H9 (cell line): ENCODE measurements at regions not wholly inside any gene's neighbourhood (a gene's known extent, or its start where the extent isn't known, plus 50 kb on each side); places are given as distances from the start of the nearest gene placed in this dataset.

ENCODE experiments used
- DNase-seq: peaks from one replicate; pipeline ENCODE4 v3.0.0-alpha.2; 2017
- H2AFZ ChIP-seq: one replicate; pipeline ENCODE4 v1.6.1; 2013; ENCODE audit warnings: mild to moderate bottlenecking, low read length, control low read depth, moderate library complexity
- H2AK5ac ChIP-seq: 2 replicates; pipeline ENCODE4 v1.6.1; 2013; ENCODE audit warnings: low read length, control low read depth, mixed read lengths; ENCODE audit not compliant: insufficient read length
- H2BK120ac ChIP-seq: one replicate; pipeline ENCODE4 v1.6.1; 2013; ENCODE audit warnings: low read depth, mild to moderate bottlenecking, low read length, control low read depth, inconsistent platforms; ENCODE audit not compliant: poor library complexity, severe bottlenecking
- H2BK12ac ChIP-seq: 2 replicates; pipeline ENCODE4 v1.6.1; 2013; ENCODE audit warnings: low read length, control low read depth, mixed read lengths, low read depth; ENCODE audit not compliant: insufficient read length
- H2BK15ac ChIP-seq: 2 replicates; pipeline ENCODE4 v1.6.1; 2013; ENCODE audit warnings: low read depth, low read length, control low read depth
- H2BK20ac ChIP-seq: one replicate; pipeline ENCODE4 v1.6.1; 2013; ENCODE audit warnings: low read depth, mild to moderate bottlenecking, low read length, control low read depth, inconsistent platforms; ENCODE audit not compliant: poor library complexity, severe bottlenecking
- H2BK5ac ChIP-seq: 2 replicates; pipeline ENCODE4 v1.6.1; 2013; ENCODE audit warnings: low read length, control low read depth, mixed read lengths; ENCODE audit not compliant: insufficient read length
- H3K14ac ChIP-seq: 2 replicates; pipeline ENCODE4 v1.6.1; 2013; ENCODE audit warnings: low read length, control low read depth; ENCODE audit not compliant: insufficient read depth
- H3K18ac ChIP-seq: 2 replicates; pipeline ENCODE4 v1.6.1; 2013; ENCODE audit warnings: low read depth, mild to moderate bottlenecking, mixed read lengths, low read length, control low read depth; ENCODE audit not compliant: insufficient read length
- H3K23ac ChIP-seq: 2 replicates; pipeline ENCODE4 v1.6.1; 2013; ENCODE audit warnings: low read length, control low read depth, mixed read lengths, low read depth; ENCODE audit not compliant: insufficient read length
- H3K23me2 ChIP-seq: 2 replicates; pipeline ENCODE4 v1.6.1; 2013; ENCODE audit warnings: low read depth, mild to moderate bottlenecking, mixed read lengths, low read length, control low read depth; ENCODE audit not compliant: insufficient read length, poor library complexity, severe bottlenecking
- H3K27ac ChIP-seq: 2 replicates; pipeline ENCODE4 v1.5.1; 2013; ENCODE audit warnings: low read length, control low read depth, mixed read lengths, low read depth; ENCODE audit not compliant: insufficient read length
- H3K27me3 ChIP-seq: 2 replicates; pipeline ENCODE4 v1.6.1; 2013; ENCODE audit warnings: low read length, control low read depth, inconsistent platforms; ENCODE audit not compliant: insufficient read depth
- H3K4ac ChIP-seq: 2 replicates; pipeline ENCODE4 v1.6.1; 2013; ENCODE audit warnings: low read depth, mild to moderate bottlenecking, control low read depth, inconsistent platforms, low read length, moderate library complexity
- H3K4me1 ChIP-seq: 2 replicates; pipeline ENCODE4 v1.6.1; 2013; ENCODE audit warnings: low read length, control low read depth, inconsistent platforms; ENCODE audit not compliant: insufficient read depth
- H3K4me2 ChIP-seq: 2 replicates; pipeline ENCODE4 v1.6.1; 2013; ENCODE audit warnings: low read length, control low read depth, mixed read lengths; ENCODE audit not compliant: insufficient read length, insufficient read depth
- H3K56ac ChIP-seq: 2 replicates; pipeline ENCODE4 v1.6.1; 2013; ENCODE audit warnings: low read depth, mild to moderate bottlenecking, mixed read lengths, low read length, control low read depth; ENCODE audit not compliant: insufficient read length
- H3K79me1 ChIP-seq: 2 replicates; pipeline ENCODE4 v1.6.1; 2013; ENCODE audit warnings: low read depth, mild to moderate bottlenecking, moderate library complexity, low read length, control low read depth, inconsistent platforms; ENCODE audit not compliant: insufficient read depth, poor library complexity, severe bottlenecking
- H3K79me2 ChIP-seq: 2 replicates; pipeline ENCODE4 v1.6.1; 2013; ENCODE audit warnings: low read length, control low read depth, inconsistent platforms; ENCODE audit not compliant: insufficient read depth
- H3K9ac ChIP-seq: 2 replicates; pipeline ENCODE4 v1.6.1; 2013; ENCODE audit warnings: low read length, control low read depth, mixed read lengths; ENCODE audit not compliant: insufficient read length; ENCODE audit errors: extremely low read depth
- H3K9me3 ChIP-seq: one replicate; pipeline ENCODE4 v1.6.1; 2013; ENCODE audit warnings: low read depth, low read length, inconsistent platforms; ENCODE audit not compliant: control insufficient read depth
- H3T11ph ChIP-seq: one replicate; pipeline ENCODE4 v1.6.1; 2013; ENCODE audit warnings: mild to moderate bottlenecking, low read length, control low read depth, inconsistent platforms
- H4K20me1 ChIP-seq: one replicate; pipeline ENCODE4 v1.6.1; 2013; ENCODE audit not compliant: control insufficient read depth, insufficient read length, insufficient read depth
- H4K5ac ChIP-seq: 2 replicates; pipeline ENCODE4 v1.6.1; 2013; ENCODE audit warnings: low read depth, mild to moderate bottlenecking, mixed read lengths, low read length, control low read depth; ENCODE audit not compliant: insufficient read length
- H4K8ac ChIP-seq: replicated peaks from 2 replicates; pipeline ENCODE4 v1.6.1; 2013; ENCODE audit warnings: low read length, control low read depth, mixed read lengths, low read depth; ENCODE audit not compliant: insufficient read length
- H4K91ac ChIP-seq: 2 replicates; pipeline ENCODE4 v1.6.1; 2013; ENCODE audit warnings: low read depth, mild to moderate bottlenecking, moderate library complexity, mixed read lengths, low read length, control low read depth; ENCODE audit not compliant: insufficient read length
- H3K27ac Mint-ChIP-seq, 3 experiments: 2 replicates in 2 of 3; 3 replicates in 1 of 3; pipeline ENCODE4 v1.8.0; 2020 to 2021; ENCODE audit warnings: mixed read lengths in 3 of 3, mild to moderate bottlenecking in 1 of 3, moderate library complexity in 1 of 3
- H3K27me3 Mint-ChIP-seq: 2 replicates; pipeline ENCODE4 v1.8.0; 2021; ENCODE audit warnings: low read depth, mild to moderate bottlenecking, moderate library complexity, mixed read lengths
- H3K36me3 Mint-ChIP-seq, 3 experiments: 2 replicates in 2 of 3; 3 replicates in 1 of 3; pipeline ENCODE4 v1.8.0; 2020 to 2021; ENCODE audit warnings: low read depth in 3 of 3, mixed read lengths in 3 of 3; ENCODE audit not compliant: insufficient read depth in 1 of 3
- H3K4me1 Mint-ChIP-seq, 2 experiments: 2 replicates each; pipeline ENCODE4 v1.8.0; 2020; ENCODE audit warnings: mixed read lengths in 2 of 2
- H3K4me3 Mint-ChIP-seq, 2 experiments: 2 replicates in 1 of 2; 3 replicates in 1 of 2; pipeline ENCODE4 v1.8.0; 2020 to 2021; ENCODE audit warnings: mild to moderate bottlenecking in 2 of 2, mixed read lengths in 2 of 2, moderate library complexity in 1 of 2
- H3K9me3 Mint-ChIP-seq, 2 experiments: 2 replicates in 1 of 2; 3 replicates in 1 of 2; pipeline ENCODE4 v1.8.0; 2020; ENCODE audit warnings: mild to moderate bottlenecking in 2 of 2, mixed read lengths in 2 of 2, moderate library complexity in 1 of 2
- WGBS: extraction: QIAGEN DNeasy Blood & Tissue Kit; methylation state at CpG from one replicate; pipeline ENCODE4 v1.1.7; 2013; ENCODE audit warnings: missing lambda C conversion rate, low lambda C conversion rate, mixed read lengths; ENCODE audit not compliant: insufficient read length; ENCODE audit errors: extremely low coverage; 5-methylcytosine and 5-hydroxymethylcytosine counted together
- TF ChIP-seq, protein P1 (sequence below): fragments of 200-600 bp; sonication (generic); conservative IDR thresholded peaks from 3 replicates; pipeline ENCODE4 v1.8.0; 2021; ENCODE audit warnings: antibody characterized with exemption, mild to moderate bottlenecking

DNA sequence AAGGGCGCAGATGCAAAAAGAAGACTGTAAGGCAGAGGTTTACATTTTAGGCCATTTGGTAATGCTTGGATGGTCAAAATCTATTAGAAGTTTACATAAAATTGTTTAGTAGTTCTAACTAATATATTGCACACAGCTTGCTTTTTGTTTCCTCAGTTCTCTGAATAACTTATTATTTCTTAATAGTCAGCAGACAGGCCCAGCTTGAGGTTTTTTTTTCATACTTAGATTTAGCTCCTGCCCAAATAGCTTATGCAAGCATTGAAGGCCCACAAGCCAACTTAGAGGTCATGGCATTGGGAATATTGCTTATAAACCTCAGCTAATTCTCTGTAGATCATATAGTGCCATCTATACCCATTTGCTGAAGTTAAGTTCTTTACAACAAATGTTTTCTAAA lies 172.5 kb downstream of the RAP2B start:
- H3K27me3 Mint-ChIP-seq: no peaks in the 10 kb centered on the region
- Histone ChIP-seq H2BK5ac (no peak overlapping the region), H3K9ac (no peak overlapping the region), H2BK120ac (no peak overlapping the region), H3K27me3 (no peaks in the 10 kb centered on the region), H3K14ac (no peak overlapping the region), H3K23me2 (no peaks in the 10 kb centered on the region), H3K23ac (no peak overlapping the region), H4K8ac (no peak overlapping the region), H3K56ac (no peak overlapping the region), H3K27ac (no peak overlapping the region), H3K4me1 (no peaks in the 10 kb centered on the region), H3T11ph (no peak overlapping the region), H3K4me2 (no peak overlapping the region), H2BK15ac (no peak overlapping the region), H2BK20ac (no peak overlapping the region), H2AFZ (no peak overlapping the region), H3K4ac (no peak overlapping the region), H4K91ac (no peak overlapping the region), H2BK12ac (no peak overlapping the region), H3K9me3 (no peaks in the 10 kb centered on the region), H4K5ac (no peak overlapping the region), H2AK5ac (no peak overlapping the region), H4K20me1 (no peaks in the 10 kb centered on the region), H3K18ac (no peak overlapping the region), H3K79me1 (no peaks in the 10 kb centered on the region), H3K79me2 (no peaks in the 10 kb centered on the region)
- no peak overlapping the region for H3K4me3 Mint-ChIP-seq
- no peaks in the 10 kb centered on the region for H3K36me3 Mint-ChIP-seq
- H3K4me1 Mint-ChIP-seq: no peaks in the 10 kb centered on the region
- TF ChIP-seq, protein P1, sequence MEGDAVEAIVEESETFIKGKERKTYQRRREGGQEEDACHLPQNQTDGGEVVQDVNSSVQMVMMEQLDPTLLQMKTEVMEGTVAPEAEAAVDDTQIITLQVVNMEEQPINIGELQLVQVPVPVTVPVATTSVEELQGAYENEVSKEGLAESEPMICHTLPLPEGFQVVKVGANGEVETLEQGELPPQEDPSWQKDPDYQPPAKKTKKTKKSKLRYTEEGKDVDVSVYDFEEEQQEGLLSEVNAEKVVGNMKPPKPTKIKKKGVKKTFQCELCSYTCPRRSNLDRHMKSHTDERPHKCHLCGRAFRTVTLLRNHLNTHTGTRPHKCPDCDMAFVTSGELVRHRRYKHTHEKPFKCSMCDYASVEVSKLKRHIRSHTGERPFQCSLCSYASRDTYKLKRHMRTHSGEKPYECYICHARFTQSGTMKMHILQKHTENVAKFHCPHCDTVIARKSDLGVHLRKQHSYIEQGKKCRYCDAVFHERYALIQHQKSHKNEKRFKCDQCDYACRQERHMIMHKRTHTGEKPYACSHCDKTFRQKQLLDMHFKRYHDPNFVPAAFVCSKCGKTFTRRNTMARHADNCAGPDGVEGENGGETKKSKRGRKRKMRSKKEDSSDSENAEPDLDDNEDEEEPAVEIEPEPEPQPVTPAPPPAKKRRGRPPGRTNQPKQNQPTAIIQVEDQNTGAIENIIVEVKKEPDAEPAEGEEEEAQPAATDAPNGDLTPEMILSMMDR: no peak
- peaks cover 0 to 4% of the 10 kb centered on the region in 2 experiments; a peak in 2 of 5 replicates for H3K9me3 Mint-ChIP-seq
- no peak for DNase-seq
- WGBS: no CpG with 5 or more reads among the region's 1 CpG
- no peak overlapping the region for H3K27ac Mint-ChIP-seq
